Osteoblast (primary cell): ENCODE measurements at regions not wholly inside any gene's neighbourhood (a gene's known extent, or its start where the extent isn't known, plus 50 kb on each side); places are given as distances from the start of the nearest gene placed in this dataset.

Source experiments
- DNase-seq: peaks from one replicate; pipeline ENCODE4 v3.0.0; 2011; ENCODE audit warnings: low spot score, mixed read lengths; ENCODE audit not compliant: insufficient read length; ENCODE audit errors: missing footprints
- H2AFZ ChIP-seq: 2 replicates; pipeline ENCODE4 v1.6.0; 2011; ENCODE audit warnings: mild to moderate bottlenecking, low read length
- H3K27ac ChIP-seq: 2 replicates; pipeline ENCODE4 v1.5.1; 2011; ENCODE audit warnings: mild to moderate bottlenecking, low read depth, low read length, moderate library complexity
- H3K27me3 ChIP-seq: 2 replicates; pipeline ENCODE4 v1.6.0; 2012; ENCODE audit warnings: mild to moderate bottlenecking, control low read depth, inconsistent platforms, low read length, moderate library complexity; ENCODE audit not compliant: insufficient read depth
- H3K36me3 ChIP-seq: 2 replicates; pipeline ENCODE4 v1.5.1; 2011; ENCODE audit warnings: mild to moderate bottlenecking, low read length, control low read depth, moderate library complexity; ENCODE audit not compliant: insufficient read depth
- H3K4me1 ChIP-seq: 2 replicates; pipeline ENCODE4 v1.5.1; 2011; ENCODE audit warnings: mild to moderate bottlenecking, low read length, control low read depth, moderate library complexity; ENCODE audit not compliant: insufficient read depth
- H3K4me2 ChIP-seq: 2 replicates; pipeline ENCODE4 v1.6.0; 2011; ENCODE audit warnings: mild to moderate bottlenecking, low read length; ENCODE audit not compliant: insufficient read depth
- H3K4me3 ChIP-seq: fragments of 200-600 bp; sonication (generic); 3 replicates; pipeline ENCODE4 v1.5.1; 2012; ENCODE audit warnings: mild to moderate bottlenecking, low read length, inconsistent platforms; ENCODE audit not compliant: insufficient read depth
- H3K79me2 ChIP-seq: 2 replicates; pipeline ENCODE4 v1.6.0; 2012; ENCODE audit warnings: mild to moderate bottlenecking, low read length, control low read depth, inconsistent platforms; ENCODE audit not compliant: insufficient read depth
- H3K9me3 ChIP-seq: 2 replicates; pipeline ENCODE4 v1.5.1; 2011; ENCODE audit warnings: low read depth, low read length, control low read depth
- H4K20me1 ChIP-seq: 2 replicates; pipeline ENCODE4 v1.6.0; 2012; ENCODE audit warnings: mild to moderate bottlenecking, low read length, control low read depth; ENCODE audit not compliant: insufficient read depth
- CTCF ChIP-seq: IDR thresholded peaks from 2 replicates; pipeline ENCODE4 v1.5.1; 2011; ENCODE audit warnings: mild to moderate bottlenecking, low read depth, low read length, moderate library complexity; ENCODE audit errors: extremely low read depth

- Histone ChIP-seq H3K36me3 (no peaks in the 10 kb centered on the region), H3K27me3 (no peaks in the 10 kb centered on the region), H3K4me1 (no peaks in the 10 kb centered on the region), H2AFZ (peak overlapping the region; percentile 33), H3K4me3 (no peak overlapping the region), H3K27ac (no peak overlapping the region), H3K4me2 (peak overlapping the region; percentile 24), H3K9me3 (no peaks in the 10 kb centered on the region), H3K79me2 (no peaks in the 10 kb centered on the region), H4K20me1 (no peaks in the 10 kb centered on the region)
- no peak for DNase-seq
- no peak for TF ChIP-seq CTCF
Measured at GRCh38 chr2:121969166-121969565, 213.7 kb downstream of the TSN start.

GRCh38 chr2:121969766-121970639 lies 214.6 kb downstream of the TSN start:
- no peaks in the 10 kb centered on the region for H3K4me1 ChIP-seq
- H3K27me3 ChIP-seq = no peaks in the 10 kb centered on the region
- no peaks in the 10 kb centered on the region for H3K36me3 ChIP-seq
- no peaks in the 10 kb centered on the region for H4K20me1 ChIP-seq
- TF ChIP-seq CTCF = no peak
- no peak overlapping the region for H3K27ac ChIP-seq
- no peak overlapping the region for H3K4me2 ChIP-seq
- no peaks in the 10 kb centered on the region for H3K9me3 ChIP-seq
- DNase-seq = no peak
- H3K79me2 ChIP-seq = no peaks in the 10 kb centered on the region
- no peak overlapping the region for H3K4me3 ChIP-seq
- no peak overlapping the region for H2AFZ ChIP-seq

- no peak for DNase-seq
- H2AFZ ChIP-seq = no peak overlapping the region
- no peaks in the 10 kb centered on the region for H4K20me1 ChIP-seq
- TF ChIP-seq CTCF = no peak
- H3K79me2 ChIP-seq = no peaks in the 10 kb centered on the region
- no peak overlapping the region for H3K4me2 ChIP-seq
- peaks cover 4% of the 10 kb centered on the region for H3K4me1 ChIP-seq
- no peak overlapping the region for H3K4me3 ChIP-seq
- H3K9me3 ChIP-seq = no peaks in the 10 kb centered on the region
- H3K27me3 ChIP-seq = no peaks in the 10 kb centered on the region
- H3K36me3 ChIP-seq = no peaks in the 10 kb centered on the region
- H3K27ac ChIP-seq = no peak overlapping the region
Measured at GRCh38 chr2:121972203-121972602, 216.8 kb downstream of the TSN start.

GRCh38 chr2:121974897-121975661 lies 219.6 kb downstream of the TSN start:
- H3K9me3 ChIP-seq = no peaks in the 10 kb centered on the region
- no peaks in the 10 kb centered on the region for H3K27me3 ChIP-seq
- peak; percentile 62 for TF ChIP-seq CTCF
- H2AFZ ChIP-seq = peak overlapping the region; percentile 87
- H3K27ac ChIP-seq = no peak overlapping the region
- peak; percentile 88 for DNase-seq
- H3K4me3 ChIP-seq = peak overlapping the region; percentile 63
- H3K4me2 ChIP-seq = peak overlapping the region; percentile 80
- H4K20me1 ChIP-seq = no peaks in the 10 kb centered on the region
- no peaks in the 10 kb centered on the region for H3K79me2 ChIP-seq
- H3K36me3 ChIP-seq = no peaks in the 10 kb centered on the region
- H3K4me1 ChIP-seq = peaks cover 4% of the 10 kb centered on the region
